K562 (cell line): ENCODE measurements at regions not wholly inside any gene's neighbourhood (a gene's known extent, or its start where the extent isn't known, plus 50 kb on each side); places are given as distances from the start of the nearest gene placed in this dataset.

Source experiments
- ATAC-seq: fragments of 200-7000 bp; cut with Tn5 transposase; 3 replicates; pipeline ENCODE4 v1.9.1; 2020; ENCODE audit warnings: moderate library complexity
- BruUV-seq: library from RNA; stranded (reverse); fragments of 400-500 nt; replicated peaks from 2 replicates; lab custom pipeline; 2021; lab: Mats Ljungman, UMichigan
- CTCF ChIA-PET: fragments of 300-600 bp; formaldehyde crosslinking; extraction: SDS; loops from one replicate; lab custom pipeline; 2021; ENCODE audit warnings: low intra/inter-chr PET ratio; lab: Yijun Ruan, JAX
- POLR2A ChIA-PET: fragments of 300-600, 350-650 bp; sonication (Branson Sonifier 250); formaldehyde crosslinking; extraction: SDS; loops from one replicate; lab custom pipeline; 2021; ENCODE audit warnings: antibody characterized with exemption, inconsistent platforms; lab: Yijun Ruan, JAX
- DNase-seq, 4 experiments: peaks; one replicate each; pipeline versions ENCODE4 v3.0.0 to v3.0.0-alpha.2; 2011 to 2018; ENCODE audit warnings: low spot score in 3 of 4, mixed read lengths in 3 of 4; ENCODE audit errors: extremely low read depth in 1 of 4
- FAIRE-seq: peaks from 2 replicates; lab custom pipeline; 2011; peaks lifted over from hg19 to GRCh38; lab: Jason Lieb, UNC
- H2AFZ ChIP-seq: 2 replicates; pipeline ENCODE4 v1.6.0; 2011; ENCODE audit warnings: low read depth, low read length, control low read depth, inconsistent platforms
- H3K27ac ChIP-seq: fragments of 200-600 bp; 3 replicates; pipeline ENCODE4 v1.8.0; 2011; ENCODE audit warnings: low read depth, mild to moderate bottlenecking, control low read depth, inconsistent platforms, low read length, moderate library complexity, mixed read lengths; ENCODE audit errors: extremely low read depth
- H3K27me3 ChIP-seq, 2 experiments: fragments of 300-600 bp in 1 of 2; 2 replicates in 1 of 2; 3 replicates in 1 of 2; pipeline versions ENCODE4 v1.6.0 to v1.8.0; 2011; ENCODE audit warnings: inconsistent platforms in 2 of 2, low read length in 2 of 2, mild to moderate bottlenecking in 1 of 2, mixed read lengths in 1 of 2, moderate library complexity in 1 of 2; ENCODE audit not compliant: control insufficient read depth in 2 of 2, insufficient read depth in 2 of 2
- H3K36me3 ChIP-seq: fragments of 300-600 bp; 3 replicates; pipeline ENCODE4 v1.8.0; 2011; ENCODE audit warnings: mild to moderate bottlenecking, low read length, inconsistent platforms; ENCODE audit not compliant: control insufficient read depth, insufficient read depth
- H3K4me1 ChIP-seq, 2 experiments: fragments of 200-600 bp in 1 of 2; replicated peaks in 1 of 2; 2 replicates in 1 of 2; 3 replicates in 1 of 2; pipeline versions ENCODE4 v1.5.1 to v1.8.0; 2011; ENCODE audit warnings: inconsistent platforms in 2 of 2, low read length in 2 of 2, mild to moderate bottlenecking in 1 of 2, mixed read lengths in 1 of 2, moderate library complexity in 1 of 2; ENCODE audit not compliant: control insufficient read depth in 2 of 2, insufficient read depth in 2 of 2
- H3K4me2 ChIP-seq: 2 replicates; pipeline ENCODE4 v1.6.1; 2011; ENCODE audit warnings: low read length, control low read depth, inconsistent platforms, mixed read lengths; ENCODE audit not compliant: insufficient read depth
- H3K4me3 ChIP-seq: fragments of 200-600 bp; sonication (generic), shearing (Covaris generic); 2 replicates; pipeline ENCODE4 v1.5.1; 2016; ENCODE audit warnings: control low read depth, inconsistent platforms
- H3K79me2 ChIP-seq: fragments of 200-600 bp; 3 replicates; pipeline ENCODE4 v1.8.0; 2011; ENCODE audit warnings: low read length, inconsistent platforms; ENCODE audit not compliant: control insufficient read depth, insufficient read depth
- H3K9ac ChIP-seq, 2 experiments: 2 replicates each; pipeline versions ENCODE4 v1.6.0 to v1.6.1; 2011; ENCODE audit warnings: low read depth in 2 of 2, low read length in 2 of 2, control low read depth in 1 of 2, inconsistent platforms in 1 of 2, mild to moderate bottlenecking in 1 of 2, mixed read lengths in 1 of 2; ENCODE audit not compliant: insufficient read depth in 1 of 2
- H3K9me1 ChIP-seq: one replicate; pipeline ENCODE4 v1.6.0; 2011; ENCODE audit warnings: inconsistent platforms, mild to moderate bottlenecking, low read length, moderate library complexity; ENCODE audit not compliant: control insufficient read depth, insufficient read depth
- H3K9me3 ChIP-seq: replicated peaks from 2 replicates; pipeline ENCODE4 v1.5.1; 2011; ENCODE audit warnings: low read depth, low read length, inconsistent platforms; ENCODE audit not compliant: control insufficient read depth, insufficient read depth
- H4K20me1 ChIP-seq: replicated peaks from 2 replicates; pipeline ENCODE4 v1.6.1; 2011; ENCODE audit warnings: low read length, inconsistent platforms, mixed read lengths; ENCODE audit not compliant: control insufficient read depth, insufficient read depth
- ARID4B ChIP-seq: sonication (generic); formaldehyde crosslinking; IDR thresholded peaks from 2 replicates; pipeline ENCODE4 v1.8.0; 2022; ENCODE audit warnings: mild to moderate bottlenecking, missing genetic modification reagents
- BHLHE40 ChIP-seq: IDR thresholded peaks from 2 replicates; pipeline ENCODE4 v1.6.1; 2011; ENCODE audit warnings: low read length, improper control_type of control experiment
- KDM4B ChIP-seq, 2 experiments: fragments of 450-650 bp in 1 of 2; sonication (generic) in 1 of 2; IDR thresholded peaks; 2 replicates each; pipeline ENCODE4 v1.6.1; 2016 to 2017; ENCODE audit warnings: borderline replicate concordance in 2 of 2, antibody characterized with exemption in 1 of 2, low read depth in 1 of 2, mild to moderate bottlenecking in 1 of 2
- RUNX1 ChIP-seq: sonication (generic); IDR thresholded peaks from 2 replicates; pipeline ENCODE4 v1.6.1; 2016; ENCODE audit warnings: antibody characterized with exemption, low read depth
- STAG1 ChIP-seq: sonication (generic); formaldehyde crosslinking; IDR thresholded peaks from 2 replicates; pipeline ENCODE4 v1.5.0; 2020; ENCODE audit warnings: missing genetic modification reagents, borderline replicate concordance
- TAF7 ChIP-seq: fragments of 450-650 bp; IDR thresholded peaks from 2 replicates; pipeline ENCODE4 v1.6.1; 2016; ENCODE audit warnings: missing genetic modification characterization, missing compliant biosample characterization
- USF1 ChIP-seq: sonication (generic); formaldehyde crosslinking; IDR thresholded peaks from 2 replicates; pipeline ENCODE4 v1.9.0; 2022; ENCODE audit warnings: mild to moderate bottlenecking, missing genetic modification reagents
- XRCC4 ChIP-seq: IDR thresholded peaks from one replicate; pipeline ENCODE4 v1.6.1; 2011; ENCODE audit not compliant: insufficient read depth, insufficient read length; ENCODE audit errors: extremely low read depth
- ZBTB17 ChIP-seq: fragments of 450-650 bp; formaldehyde crosslinking; IDR thresholded peaks from 2 replicates; pipeline ENCODE4 v1.4.0; 2020; ENCODE audit warnings: mild to moderate bottlenecking
- ZNF324 ChIP-seq: fragments of 250-450 bp; sonication (Bioruptor Pico); IDR thresholded peaks from 2 replicates; pipeline ENCODE4 v1.4.0; 2020; ENCODE audit warnings: mild to moderate bottlenecking
- ZNF395 ChIP-seq: fragments of 200-800 bp; sonication (Bioruptor generic); IDR thresholded peaks from 2 replicates; pipeline ENCODE4 v1.6.1; 2017; ENCODE audit warnings: missing genetic modification characterization, missing compliant biosample characterization
- ZNF639 ChIP-seq, 2 experiments: fragments of 200-800 bp in 1 of 2; sonication (Bioruptor generic) in 1 of 2; sonication (generic) in 1 of 2; formaldehyde crosslinking in 1 of 2; IDR thresholded peaks in 1 of 2; conservative IDR thresholded peaks in 1 of 2; 2 replicates each; pipeline versions ENCODE4 v1.5.0 to v1.6.1; 2016 to 2020; ENCODE audit warnings: missing compliant biosample characterization in 1 of 2, missing genetic modification characterization in 1 of 2, missing genetic modification reagents in 1 of 2
- ZNF696 ChIP-seq: fragments of 250-450 bp; sonication (Bioruptor Pico); conservative IDR thresholded peaks from 2 replicates; pipeline ENCODE4 v1.4.0; 2020; ENCODE audit warnings: mild to moderate bottlenecking, moderate library complexity
- WGBS: fragments of 100-300 bp; shearing (Covaris generic); methylation state at CpG from one replicate; pipeline ENCODE4 v1.1.6; 2016; ENCODE audit warnings: low coverage, mixed read lengths; ENCODE audit not compliant: insufficient coverage; ENCODE audit errors: missing lambda C conversion rate; 5-methylcytosine and 5-hydroxymethylcytosine counted together
- in situ Hi-C: fragments of 300-500 bp; cut with MboI; formaldehyde crosslinking; loops from 4 replicates; pipeline ENCODE4 v1.15.0; 2018; ENCODE audit warnings: inconsistent platforms, mixed read lengths
- intact Hi-C: fragments of 100-400 bp; cut with micrococcal nuclease; formaldehyde crosslinking; loops from 2 replicates; pipeline ENCODE4 v1.14.2; 2022
- TF ChIP-seq, protein P1 (sequence below): fragments of 250-450 bp; sonication (Bioruptor Pico); IDR thresholded peaks from 2 replicates; pipeline ENCODE4 v1.9.0; 2021; ENCODE audit warnings: mild to moderate bottlenecking

DNA sequence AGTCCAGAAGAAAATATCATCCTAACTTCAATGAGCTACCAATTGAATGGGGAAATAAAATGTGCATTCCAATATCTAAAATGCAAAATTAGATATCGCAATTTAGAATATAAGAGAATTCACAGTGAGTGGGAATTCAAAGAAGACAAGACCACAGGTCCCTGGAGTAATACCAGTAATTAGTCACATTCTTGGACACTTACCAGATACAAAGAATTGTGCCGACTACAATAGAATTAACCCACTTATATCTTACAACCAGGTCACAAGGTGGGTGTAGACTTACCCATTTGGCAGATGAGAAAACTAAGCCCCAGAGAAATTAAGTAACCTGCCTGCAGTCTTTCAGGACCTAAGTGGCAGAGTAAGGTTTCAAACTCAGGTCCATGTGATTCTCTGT, 84.3 kb upstream of the C1QTNF7 start:
- ChIA-PET CTCF (no interaction called here), POLR2A (no interaction called here)
- ATAC-seq (no peak), DNase-seq (no peak), FAIRE-seq (no peak)
- H3K9me3 ChIP-seq = no peaks in the 10 kb centered on the region
- no peaks in the 10 kb centered on the region for H3K9me1 ChIP-seq
- no peak overlapping the region for H3K4me2 ChIP-seq
- no peaks in the 10 kb centered on the region for H3K79me2 ChIP-seq
- BruUV-seq = no TSS peak
- in situ Hi-C loops = no loop called here
- no peaks in the 10 kb centered on the region for H3K36me3 ChIP-seq
- WGBS = 8% methylated on average over 2 of the region's 2 CpGs
- no peak overlapping the region for H2AFZ ChIP-seq
- no peak overlapping the region for H3K4me3 ChIP-seq
- no peak overlapping the region for H3K9ac ChIP-seq
- intact Hi-C loops = no loop called here
- H3K4me1 ChIP-seq = peaks cover 0 to 4% of the 10 kb centered on the region in 2 experiments; a peak in 1 of 5 replicates
- peaks cover 0 to 12% of the 10 kb centered on the region in 2 experiments; a peak in 2 of 5 replicates for H3K27me3 ChIP-seq
- H4K20me1 ChIP-seq = no peaks in the 10 kb centered on the region
- no peak overlapping the region for H3K27ac ChIP-seq
- TF ChIP-seq, protein P1, sequence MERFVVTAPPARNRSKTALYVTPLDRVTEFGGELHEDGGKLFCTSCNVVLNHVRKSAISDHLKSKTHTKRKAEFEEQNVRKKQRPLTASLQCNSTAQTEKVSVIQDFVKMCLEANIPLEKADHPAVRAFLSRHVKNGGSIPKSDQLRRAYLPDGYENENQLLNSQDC (CRISPR knock-in tag) = no peak
- TF ChIP-seq USF1 (CRISPR knock-in tag) (no peak), ZBTB17 (CRISPR knock-in tag) (no peak), ARID4B (CRISPR knock-in tag) (no peak), TAF7 (no peak), KDM4B (IDR thresholded peaks at IDR 0.05; ENCODE audit: borderline replicate concordance in 2 of 2, low read depth in 1 of 2) (no peak), RUNX1 (no peak), BHLHE40 (no peak), XRCC4 (no peak), ZNF639 (CRISPR knock-in tag; conservative IDR thresholded peaks at IDR 0.05 in 1 of 2, IDR thresholded peaks at IDR 0.05 in 1 of 2) (no peak), ZNF324 (CRISPR knock-in tag) (no peak), ZNF696 (CRISPR knock-in tag) (no peak), STAG1 (CRISPR knock-in tag) (no peak), ZNF395 (no peak)
